ENCODE measurements at regions not wholly inside any gene's neighbourhood (a gene's known extent, or its start where the extent isn't known, plus 50 kb on each side); places are given as distances from the start of the nearest gene placed in this dataset.

GRCh38 chr19:28416245-28416644, 796.7 kb downstream of the UQCRFS1 start:
- Histone ChIP-seq H3K27ac (ENCODE audit: extremely low read depth, low read depth, low read length) (no peak overlapping the region), H3K4me1 (ENCODE audit: control insufficient read depth, insufficient read depth, low read length) (no peaks in the 10 kb centered on the region), H3K9me3 (ENCODE audit: control insufficient read depth, insufficient read depth, low read depth, low read length) (peaks cover 2% of the 10 kb centered on the region; the same call in 1 of the 2 replicates), H3K36me3 (ENCODE audit: control insufficient read depth in 2 of 2, insufficient read depth in 1 of 2, low read length in 2 of 2) (no peaks in the 10 kb centered on the region), H3K4me3 (ENCODE audit: low read depth, low read length) (no peak overlapping the region)
- ChIA-PET CTCF (interaction anchor here (0.6 kb wide), 1 partner anchor 49 kb away, joined by 3 read pairs; no protein-coding TSS in a partner anchor), POLR2A (no interaction called here)
- TF ChIP-seq SETDB1 (IDR thresholded peaks at IDR 0.05; ENCODE audit: insufficient read length, low read length) (peak; percentile 53), ZNF624 (tag by site-specific recombination; IDR thresholded peaks at IDR 0.05) (no peak), GLIS2 (tag by site-specific recombination; IDR thresholded peaks at IDR 0.05) (no peak), ZNF133 (tag by site-specific recombination; IDR thresholded peaks at IDR 0.05) (peak; percentile 85)

GRCh38 chr19:28414748-28415147, 798.2 kb downstream of the UQCRFS1 start:
- no peaks in the 10 kb centered on the region for H3K4me1 ChIP-seq (ENCODE audit: control insufficient read depth, insufficient read depth, low read length)
- H3K27ac ChIP-seq (ENCODE audit: extremely low read depth, low read depth, low read length), result no peak overlapping the region

GRCh38 chr19:28409859-28410258, 803.1 kb downstream of the UQCRFS1 start:
- H3K4me1 ChIP-seq (ENCODE audit: control insufficient read depth, insufficient read depth, low read length), result peaks cover 41% of the 10 kb centered on the region
- ChIA-PET CTCF (interaction anchor here (0.6 to 1.1 kb wide), 3 partner anchors 10 to 1467 kb away, joined by 3 to 5 read pairs (median 3); no protein-coding TSS in a partner anchor), POLR2A (interaction anchor here (0.5 kb wide), 1 partner anchor 36 kb away, joined by 6 read pairs; no protein-coding TSS in a partner anchor)
- H3K9me3 ChIP-seq (ENCODE audit: control insufficient read depth, insufficient read depth, low read depth, low read length), result no peaks in the 10 kb centered on the region
- TF ChIP-seq REST (tag by site-specific recombination; IDR thresholded peaks at IDR 0.05), result peak; percentile 93
- no peak for TF ChIP-seq ZNF624 (tag by site-specific recombination; IDR thresholded peaks at IDR 0.05)
- H3K27ac ChIP-seq (ENCODE audit: extremely low read depth, low read depth, low read length), result no peak overlapping the region; the same call in 1 of the 2 replicates
- no peaks in the 10 kb centered on the region for H3K36me3 ChIP-seq (ENCODE audit: control insufficient read depth in 2 of 2, insufficient read depth in 1 of 2, low read length in 2 of 2)
- H3K4me3 ChIP-seq (ENCODE audit: low read depth, low read length), result no peak overlapping the region

More at GRCh38 chr19:28414748-28415147, 798.2 kb downstream of the UQCRFS1 start:
- ChIA-PET CTCF (interaction anchor here (0.6 to 1.1 kb wide), 4 partner anchors 9 to 219 kb away, joined by 3 to 4 read pairs (median 4); no protein-coding TSS in a partner anchor), POLR2A (no interaction called here)
- TF ChIP-seq ZFHX2 (tag by site-specific recombination; conservative IDR thresholded peaks at IDR 0.05), result no peak
- peak; percentile 91 for TF ChIP-seq ZNF449 (tag by site-specific recombination; IDR thresholded peaks at IDR 0.05)
- no peaks in the 10 kb centered on the region for H3K36me3 ChIP-seq (ENCODE audit: control insufficient read depth in 2 of 2, insufficient read depth in 1 of 2, low read length in 2 of 2)
- peaks cover 2% of the 10 kb centered on the region; the same call in 1 of the 2 replicates for H3K9me3 ChIP-seq (ENCODE audit: control insufficient read depth, insufficient read depth, low read depth, low read length)
- H3K4me3 ChIP-seq (ENCODE audit: low read depth, low read length), result no peak overlapping the region

DNA sequence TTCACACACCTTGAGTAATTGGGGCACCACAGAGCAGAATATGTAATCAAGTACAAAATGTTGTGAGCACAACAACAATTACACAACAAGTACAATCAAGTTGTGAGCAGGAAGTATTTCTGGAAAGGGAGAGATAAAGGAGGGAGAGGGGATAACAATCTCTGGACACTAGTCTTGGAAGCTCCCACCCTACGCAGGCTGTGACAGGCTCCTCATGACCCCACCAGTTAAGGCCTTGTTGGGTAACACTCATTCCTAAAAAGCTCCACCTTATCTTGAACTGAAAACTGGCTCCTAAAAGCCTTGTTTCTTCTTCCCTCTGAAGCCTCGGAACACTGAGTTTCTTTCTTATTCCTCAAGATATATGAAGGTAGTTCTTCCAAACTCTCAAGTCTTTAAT, 806.0 kb downstream of the UQCRFS1 start:
- ChIA-PET POLR2A (no interaction called here), CTCF (interaction anchor here (0.9 to 1.5 kb wide), 3 partner anchors 43 to 303 kb away, joined by 3 to 5 read pairs (median 4); no protein-coding TSS in a partner anchor)
- H3K36me3 ChIP-seq (ENCODE audit: control insufficient read depth in 2 of 2, insufficient read depth in 1 of 2, low read length in 2 of 2), result no peaks in the 10 kb centered on the region
- 0 out of 2 replicates have a peak overlapping the region, but pooled peaks have one; percentile 0 for H3K27ac ChIP-seq (ENCODE audit: extremely low read depth, low read depth, low read length)
- no peaks in the 10 kb centered on the region for H3K9me3 ChIP-seq (ENCODE audit: control insufficient read depth, insufficient read depth, low read depth, low read length)
- H3K4me3 ChIP-seq (ENCODE audit: low read depth, low read length), result no peak overlapping the region
- peaks cover 47% of the 10 kb centered on the region for H3K4me1 ChIP-seq (ENCODE audit: control insufficient read depth, insufficient read depth, low read length)
- TF ChIP-seq, protein P1, sequence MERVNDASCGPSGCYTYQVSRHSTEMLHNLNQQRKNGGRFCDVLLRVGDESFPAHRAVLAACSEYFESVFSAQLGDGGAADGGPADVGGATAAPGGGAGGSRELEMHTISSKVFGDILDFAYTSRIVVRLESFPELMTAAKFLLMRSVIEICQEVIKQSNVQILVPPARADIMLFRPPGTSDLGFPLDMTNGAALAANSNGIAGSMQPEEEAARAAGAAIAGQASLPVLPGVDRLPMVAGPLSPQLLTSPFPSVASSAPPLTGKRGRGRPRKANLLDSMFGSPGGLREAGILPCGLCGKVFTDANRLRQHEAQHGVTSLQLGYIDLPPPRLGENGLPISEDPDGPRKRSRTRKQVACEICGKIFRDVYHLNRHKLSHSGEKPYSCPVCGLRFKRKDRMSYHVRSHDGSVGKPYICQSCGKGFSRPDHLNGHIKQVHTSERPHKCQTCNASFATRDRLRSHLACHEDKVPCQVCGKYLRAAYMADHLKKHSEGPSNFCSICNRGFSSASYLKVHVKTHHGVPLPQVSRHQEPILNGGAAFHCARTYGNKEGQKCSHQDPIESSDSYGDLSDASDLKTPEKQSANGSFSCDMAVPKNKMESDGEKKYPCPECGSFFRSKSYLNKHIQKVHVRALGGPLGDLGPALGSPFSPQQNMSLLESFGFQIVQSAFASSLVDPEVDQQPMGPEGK (tag by site-specific recombination; IDR thresholded peaks at IDR 0.05), result no peak
- TF ChIP-seq INSM2 (tag by site-specific recombination; IDR thresholded peaks at IDR 0.05) (no peak), SALL2 (tag by site-specific recombination; IDR thresholded peaks at IDR 0.05; ENCODE audit: borderline replicate concordance) (no peak), SP7 (tag by site-specific recombination; IDR thresholded peaks at IDR 0.05) (no peak), HOXC10 (CRISPR knock-in tag; IDR thresholded peaks at IDR 0.05) (no peak), BCL11B (tag by site-specific recombination; IDR thresholded peaks at IDR 0.05; ENCODE audit: low read depth) (no peak), ZNF16 (tag by site-specific recombination; IDR thresholded peaks at IDR 0.05; ENCODE audit: low read depth) (no peak), ZFHX2 (tag by site-specific recombination; conservative IDR thresholded peaks at IDR 0.05) (no peak), ATF2 (tag by site-specific recombination; IDR thresholded peaks at IDR 0.05; ENCODE audit: low read depth) (no peak), ZNF423 (tag by site-specific recombination; IDR thresholded peaks at IDR 0.05) (no peak)
